HUES6 (cell line): ENCODE measurements at regions not wholly inside any gene's neighbourhood (a gene's known extent, or its start where the extent isn't known, plus 50 kb on each side); places are given as distances from the start of the nearest gene placed in this dataset.

ENCODE experiments used
- H3K27ac ChIP-seq: 2 replicates; pipeline ENCODE4 v1.7.0; 2013; ENCODE audit warnings: low read depth, mild to moderate bottlenecking, low read length, inconsistent platforms
- H3K27me3 ChIP-seq: 2 replicates; pipeline ENCODE4 v1.6.1; 2013; ENCODE audit warnings: low read length; ENCODE audit not compliant: control insufficient read depth, insufficient read depth
- H3K36me3 ChIP-seq: 2 replicates; pipeline ENCODE4 v1.6.1; 2013; ENCODE audit warnings: low read length; ENCODE audit not compliant: control insufficient read depth, insufficient read depth
- H3K4me1 ChIP-seq: 2 replicates; pipeline ENCODE4 v1.6.1; 2013; ENCODE audit warnings: low read length; ENCODE audit not compliant: control insufficient read depth, insufficient read depth
- H3K4me3 ChIP-seq: 2 replicates; pipeline ENCODE4 v1.5.1; 2013; ENCODE audit warnings: low read depth, low read length
- H3K9ac ChIP-seq: one replicate; pipeline ENCODE4 v1.6.1; 2013; ENCODE audit warnings: mild to moderate bottlenecking, low read length
- H3K9me3 ChIP-seq: 2 replicates; pipeline ENCODE4 v1.6.1; 2013; ENCODE audit warnings: low read depth, low read length; ENCODE audit not compliant: control insufficient read depth, insufficient read depth

GRCh38 chr14:97891515-97891914 lies 1094.3 kb downstream of the VRK1 start:
- H3K4me3 ChIP-seq, result no peak overlapping the region
- H3K27ac ChIP-seq, result no peak overlapping the region
- no peaks in the 10 kb centered on the region for H3K36me3 ChIP-seq
- H3K9me3 ChIP-seq, result 0 out of 2 replicates have a peak, but pooled peaks cover 6% of the 10 kb centered on the region
- H3K4me1 ChIP-seq, result peaks cover 12% of the 10 kb centered on the region
- no peak overlapping the region for H3K9ac ChIP-seq
- H3K27me3 ChIP-seq, result no peaks in the 10 kb centered on the region

- no peak overlapping the region for H3K9ac ChIP-seq
- no peaks in the 10 kb centered on the region for H3K9me3 ChIP-seq
- no peaks in the 10 kb centered on the region for H3K27me3 ChIP-seq
- H3K4me1 ChIP-seq, result peaks cover 12% of the 10 kb centered on the region
- no peaks in the 10 kb centered on the region for H3K36me3 ChIP-seq
- H3K27ac ChIP-seq, result no peak overlapping the region
- H3K4me3 ChIP-seq, result no peak overlapping the region
These were observed 1097.4 kb downstream of the VRK1 start for GRCh38 chr14:97894552-97894951.

- H3K4me3 ChIP-seq, result no peak overlapping the region
- no peaks in the 10 kb centered on the region for H3K9me3 ChIP-seq
- H3K4me1 ChIP-seq, result no peaks in the 10 kb centered on the region
- H3K27me3 ChIP-seq, result no peaks in the 10 kb centered on the region
- H3K36me3 ChIP-seq, result no peaks in the 10 kb centered on the region
- H3K9ac ChIP-seq, result no peak overlapping the region
- no peak overlapping the region for H3K27ac ChIP-seq
These were observed 1103.1 kb downstream of the VRK1 start for GRCh38 chr14:97900196-97900854.

DNA sequence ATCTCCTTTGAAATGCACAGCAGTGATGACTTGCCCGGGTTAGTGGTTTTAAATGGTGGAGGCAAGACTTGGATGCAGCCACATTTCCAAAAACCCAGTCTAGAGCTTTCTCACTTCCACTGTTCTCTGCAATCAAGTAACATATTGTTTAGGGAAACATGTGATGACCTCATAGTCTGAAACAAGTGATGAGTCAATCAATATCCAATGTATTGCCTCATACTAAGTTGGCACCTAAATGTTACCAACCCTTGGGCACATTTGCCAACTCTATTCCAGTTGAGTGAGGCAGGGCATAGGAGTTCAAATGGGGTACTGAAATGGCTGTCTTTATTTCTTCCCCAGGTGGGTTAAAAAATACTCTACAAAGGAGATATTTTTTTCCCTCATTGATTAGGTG lies 1105.4 kb downstream of the VRK1 start:
- no peak overlapping the region for H3K9ac ChIP-seq
- no peak overlapping the region for H3K27ac ChIP-seq
- no peaks in the 10 kb centered on the region for H3K9me3 ChIP-seq
- H3K36me3 ChIP-seq, result no peaks in the 10 kb centered on the region
- H3K4me1 ChIP-seq, result no peaks in the 10 kb centered on the region
- H3K27me3 ChIP-seq, result no peaks in the 10 kb centered on the region
- no peak overlapping the region for H3K4me3 ChIP-seq

DNA sequence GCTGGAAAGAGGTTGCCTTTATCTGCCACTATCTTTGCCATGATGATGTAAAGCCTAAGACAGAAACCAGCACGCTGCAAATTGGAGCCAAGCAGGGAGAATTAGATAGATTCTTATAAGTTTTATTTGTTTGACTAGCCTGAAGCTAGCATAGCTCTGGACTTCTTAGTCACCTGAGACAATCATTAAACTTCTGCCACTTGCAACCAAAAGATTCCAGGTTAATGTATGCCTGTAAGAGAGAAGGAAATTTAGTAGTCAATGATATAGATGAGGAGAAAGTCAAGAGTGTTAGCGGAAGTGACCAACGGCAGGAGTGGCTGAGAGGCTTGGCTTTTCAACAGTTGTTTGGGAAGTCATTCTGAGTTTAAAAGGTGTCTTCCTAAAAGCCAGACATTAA lies 1106.6 kb downstream of the VRK1 start:
- no peak overlapping the region for H3K9ac ChIP-seq
- H3K36me3 ChIP-seq, result no peaks in the 10 kb centered on the region
- H3K4me3 ChIP-seq, result no peak overlapping the region
- 0 out of 2 replicates have a peak, but pooled peaks cover 2% of the 10 kb centered on the region for H3K9me3 ChIP-seq
- H3K27ac ChIP-seq, result no peak overlapping the region
- H3K27me3 ChIP-seq, result no peaks in the 10 kb centered on the region
- no peaks in the 10 kb centered on the region for H3K4me1 ChIP-seq

DNA sequence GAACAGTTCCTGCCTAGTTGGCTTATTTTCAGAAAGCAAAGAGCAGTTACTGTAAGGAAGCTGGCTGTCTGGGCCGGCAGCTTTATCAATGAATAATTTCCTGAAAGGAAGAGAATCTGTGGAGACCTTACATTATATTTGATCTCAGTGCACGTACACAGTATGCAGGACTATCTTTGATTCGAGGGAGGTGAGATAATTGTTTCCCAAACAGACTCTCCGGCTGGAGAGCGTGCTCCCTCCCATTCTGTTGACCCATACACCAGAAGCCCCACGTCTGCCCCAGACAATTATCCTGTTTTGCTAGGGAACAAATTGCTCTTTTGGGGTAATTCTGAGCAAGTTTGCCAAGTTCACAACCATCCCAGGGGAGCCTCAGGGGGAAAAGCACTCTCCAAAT lies 1115.0 kb downstream of the VRK1 start:
- H3K4me3 ChIP-seq, result no peak overlapping the region
- peaks cover 6% of the 10 kb centered on the region; the same call in 1 of the 2 replicates for H3K4me1 ChIP-seq
- no peaks in the 10 kb centered on the region for H3K27me3 ChIP-seq
- no peak overlapping the region for H3K9ac ChIP-seq
- H3K36me3 ChIP-seq, result no peaks in the 10 kb centered on the region
- H3K9me3 ChIP-seq, result 0 out of 2 replicates have a peak, but pooled peaks cover 2% of the 10 kb centered on the region
- H3K27ac ChIP-seq, result no peak overlapping the region

DNA sequence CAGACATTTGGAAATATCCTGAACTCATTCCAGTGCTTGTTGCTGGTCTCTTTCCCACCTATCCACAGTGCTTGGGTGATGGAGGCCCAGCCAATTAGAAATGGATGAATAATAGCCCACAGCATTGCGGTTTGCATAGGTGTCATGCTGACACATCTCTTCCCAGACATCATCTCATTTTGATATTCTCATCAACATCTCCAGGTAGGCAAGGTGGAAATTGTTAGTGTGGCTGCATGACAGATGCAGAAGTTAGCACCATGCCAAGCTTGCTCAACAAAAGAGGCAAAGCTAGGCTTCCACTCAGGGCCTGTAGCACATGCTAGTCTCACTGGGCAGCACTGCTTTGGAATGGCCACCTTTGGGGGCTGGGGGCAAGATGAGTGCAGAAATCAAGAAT lies 1118.9 kb downstream of the VRK1 start:
- no peaks in the 10 kb centered on the region for H3K36me3 ChIP-seq
- H3K9me3 ChIP-seq, result no peaks in the 10 kb centered on the region; the same call in none of the 2 replicates
- no peak overlapping the region for H3K4me3 ChIP-seq
- no peak overlapping the region for H3K27ac ChIP-seq
- H3K4me1 ChIP-seq, result peaks cover 6% of the 10 kb centered on the region; the same call in 1 of the 2 replicates
- no peaks in the 10 kb centered on the region for H3K27me3 ChIP-seq
- no peak overlapping the region for H3K9ac ChIP-seq

- Histone ChIP-seq H3K27me3 (no peaks in the 10 kb centered on the region), H3K4me1 (peaks cover 6% of the 10 kb centered on the region; the same call in 1 of the 2 replicates), H3K4me3 (no peak overlapping the region), H3K9ac (no peak overlapping the region), H3K9me3 (no peaks in the 10 kb centered on the region; the same call in none of the 2 replicates), H3K27ac (no peak overlapping the region), H3K36me3 (no peaks in the 10 kb centered on the region)
These were observed 1119.7 kb downstream of the VRK1 start for GRCh38 chr14:97916669-97917568.

- no peak overlapping the region for H3K27ac ChIP-seq
- H3K9me3 ChIP-seq, result no peaks in the 10 kb centered on the region; the same call in none of the 2 replicates
- H3K27me3 ChIP-seq, result no peaks in the 10 kb centered on the region
- H3K9ac ChIP-seq, result no peak overlapping the region
- peaks cover 6% of the 10 kb centered on the region; the same call in 1 of the 2 replicates for H3K4me1 ChIP-seq
- no peak overlapping the region for H3K4me3 ChIP-seq
- no peaks in the 10 kb centered on the region for H3K36me3 ChIP-seq
These were observed 1123.0 kb downstream of the VRK1 start for GRCh38 chr14:97920201-97920600.

- Histone ChIP-seq H3K9me3 (no peaks in the 10 kb centered on the region; the same call in none of the 2 replicates), H3K4me3 (no peak overlapping the region), H3K4me1 (peaks cover 6% of the 10 kb centered on the region; the same call in 1 of the 2 replicates), H3K9ac (no peak overlapping the region), H3K27ac (no peak overlapping the region), H3K27me3 (no peaks in the 10 kb centered on the region), H3K36me3 (no peaks in the 10 kb centered on the region)
These were observed 1124.1 kb downstream of the VRK1 start for GRCh38 chr14:97921296-97921695.
